Endothelial cell of umbilical vein (primary cell): ENCODE measurements at regions not wholly inside any gene's neighbourhood (a gene's known extent, or its start where the extent isn't known, plus 50 kb on each side); places are given as distances from the start of the nearest gene placed in this dataset.

Experiments used
- BruUV-seq: library from RNA; stranded (reverse); fragments of 400-500 nt; replicated peaks from 2 replicates; lab custom pipeline; 2021; lab: Mats Ljungman, UMichigan
- CTCF ChIA-PET: fragments of 300-600, 350-600 bp; sonication (Branson Sonifier 250); formaldehyde crosslinking; loops from one replicate; lab custom pipeline; 2021; ENCODE audit warnings: antibody characterized with exemption, inconsistent platforms; lab: Charles Lee
- POLR2A ChIA-PET: fragments of 300-600, 350-600 bp; sonication (Branson Sonifier 250); formaldehyde crosslinking; loops from one replicate; lab custom pipeline; 2021; ENCODE audit warnings: antibody characterized with exemption, inconsistent platforms; lab: Charles Lee
- DNase-seq: peaks from one replicate; pipeline ENCODE4 v3.0.0-alpha.2; 2011; ENCODE audit warnings: low read depth, low spot score
- FAIRE-seq: peaks from 2 replicates; lab custom pipeline; 2011; peaks lifted over from hg19 to GRCh38; lab: Jason Lieb, UNC
- H2AFZ ChIP-seq: 2 replicates; pipeline ENCODE4 v1.6.0; 2012; ENCODE audit warnings: low read depth, low read length, control low read depth, inconsistent platforms
- H3K27ac ChIP-seq: 2 replicates; pipeline ENCODE4 v1.5.1; 2011; ENCODE audit warnings: low read depth, mild to moderate bottlenecking, control low read depth, low read length, moderate library complexity; ENCODE audit not compliant: insufficient read depth
- H3K27me3 ChIP-seq, 2 experiments: 2 replicates each; pipeline versions ENCODE4 v1.6.0 to v1.6.1; 2011; ENCODE audit warnings: low read length in 2 of 2, mixed read lengths in 1 of 2; ENCODE audit not compliant: control insufficient read depth in 2 of 2, insufficient read depth in 2 of 2
- H3K36me3 ChIP-seq, 2 experiments: 2 replicates in 1 of 2; 3 replicates in 1 of 2; pipeline ENCODE4 v1.5.1; 2011; ENCODE audit warnings: low read length in 2 of 2, mild to moderate bottlenecking in 1 of 2, moderate library complexity in 1 of 2; ENCODE audit not compliant: control insufficient read depth in 2 of 2, insufficient read depth in 2 of 2; ENCODE audit errors: extremely low read depth in 1 of 2
- H3K4me1 ChIP-seq: 3 replicates; pipeline ENCODE4 v1.5.1; 2011; ENCODE audit warnings: mild to moderate bottlenecking, low read length; ENCODE audit not compliant: control insufficient read depth, insufficient read depth; ENCODE audit errors: extremely low read depth
- H3K4me2 ChIP-seq: 2 replicates; pipeline ENCODE4 v1.6.1; 2011; ENCODE audit warnings: low read length, control low read depth, mixed read lengths; ENCODE audit not compliant: insufficient read depth
- H3K4me3 ChIP-seq, 3 experiments: fragments of 200-600 bp in 1 of 3; sonication (generic), shearing (Covaris generic) in 1 of 3; replicated peaks in 1 of 3; 2 replicates each; pipeline ENCODE4 v1.5.1; 2011 to 2016; ENCODE audit warnings: control low read depth in 3 of 3, low read length in 3 of 3, mild to moderate bottlenecking in 2 of 3, inconsistent platforms in 1 of 3, low read depth in 1 of 3, moderate library complexity in 1 of 3; ENCODE audit not compliant: insufficient read depth in 1 of 3
- H3K79me2 ChIP-seq: 2 replicates; pipeline ENCODE4 v1.6.0; 2012; ENCODE audit warnings: low read length, inconsistent platforms; ENCODE audit not compliant: control insufficient read depth, insufficient read depth
- H3K9ac ChIP-seq: replicated peaks from 2 replicates; pipeline ENCODE3; 2011; ENCODE audit warnings: low read length, control low read depth; ENCODE audit not compliant: insufficient read depth; ENCODE audit errors: extremely low read depth
- H3K9me1 ChIP-seq: replicated peaks from 3 replicates; pipeline ENCODE4 v1.6.0; 2011; ENCODE audit warnings: mild to moderate bottlenecking, low read length; ENCODE audit not compliant: control insufficient read depth, insufficient read depth; ENCODE audit errors: extremely low read depth
- H3K9me3 ChIP-seq: replicated peaks from 2 replicates; pipeline ENCODE4 v1.5.1; 2012; ENCODE audit warnings: low read length, inconsistent platforms; ENCODE audit not compliant: control insufficient read depth, insufficient read depth
- H4K20me1 ChIP-seq: replicated peaks from 2 replicates; pipeline ENCODE3; 2011; ENCODE audit warnings: mild to moderate bottlenecking, low read length; ENCODE audit not compliant: control insufficient read depth, insufficient read depth; ENCODE audit errors: extremely low read depth
- EZH2 ChIP-seq: IDR thresholded peaks from 2 replicates; pipeline ENCODE4 v1.6.1; 2012; ENCODE audit warnings: borderline replicate concordance, low read depth, mild to moderate bottlenecking, moderate library complexity, low read length, inconsistent platforms; ENCODE audit not compliant: severe bottlenecking
- FOS ChIP-seq: IDR thresholded peaks from 2 replicates; pipeline ENCODE4 v1.6.1; 2011; ENCODE audit warnings: mild to moderate bottlenecking, low read length, moderate library complexity, borderline replicate concordance; ENCODE audit not compliant: insufficient read depth
- GATA2 ChIP-seq: IDR thresholded peaks from 2 replicates; pipeline ENCODE4 v1.7.0; 2011; ENCODE audit warnings: low read depth, mild to moderate bottlenecking, moderate library complexity, mixed read lengths, low read length; ENCODE audit not compliant: insufficient read length, insufficient read depth
- JUN ChIP-seq: IDR thresholded peaks from 2 replicates; pipeline ENCODE4 v1.6.1; 2011; ENCODE audit warnings: borderline replicate concordance, low read depth; ENCODE audit not compliant: insufficient read length, insufficient read depth
- MAX ChIP-seq: IDR thresholded peaks from 2 replicates; pipeline ENCODE4 v1.6.1; 2011; ENCODE audit not compliant: insufficient read depth, insufficient read length
- MYC ChIP-seq: IDR thresholded peaks from one replicate; pipeline ENCODE4 v1.6.1; 2011; ENCODE audit warnings: mild to moderate bottlenecking, low read depth, low read length
- POLR2A ChIP-seq: IDR thresholded peaks from 2 replicates; pipeline ENCODE4 v1.6.1; 2012; ENCODE audit warnings: low read depth, mild to moderate bottlenecking, control low read depth, low read length
- POLR2AphosphoS5 ChIP-seq: IDR thresholded peaks from 2 replicates; pipeline ENCODE4 v1.6.1; 2012; ENCODE audit warnings: low read depth, mild to moderate bottlenecking, control low read depth, low read length, moderate library complexity; ENCODE audit not compliant: insufficient read depth
- dilution Hi-C: fragments of 300-500 bp; cut with MboI; formaldehyde crosslinking; loops from one replicate; pipeline ENCODE4 v1.15.0; 2019; ENCODE audit warnings: low sequenced_read_pairs; ENCODE audit not compliant: extremely low pct_ligation_motif_present
- intact Hi-C: fragments of 100-400 bp; cut with micrococcal nuclease; formaldehyde crosslinking; loops from one replicate; pipeline ENCODE4 v1.10.0; 2022
- TF ChIP-seq, protein P1 (sequence below), 2 donors: IDR thresholded peaks; 1 replicate in 1 of 2; 2 replicates in 1 of 2; pipeline ENCODE4 v1.5.1; 2011; ENCODE audit warnings: low read length in 2 of 2, mild to moderate bottlenecking in 2 of 2, moderate library complexity in 2 of 2, control low read depth in 1 of 2, inconsistent platforms in 1 of 2, low read depth in 1 of 2; ENCODE audit not compliant: insufficient read depth in 1 of 2; ENCODE audit errors: extremely low read depth in 1 of 2

- CTCF ChIA-PET, result no interaction called here
Measured at GRCh38 chr17:51352798-51353197, 92.5 kb downstream of the UTP18 start.

More at GRCh38 chr17:51352798-51353197, 92.5 kb downstream of the UTP18 start:
- Histone ChIP-seq H3K9me3 (no peaks in the 10 kb centered on the region), H3K9ac (no peak overlapping the region), H4K20me1 (no peaks in the 10 kb centered on the region), H3K9me1 (no peaks in the 10 kb centered on the region), H3K36me3 (no peaks in the 10 kb centered on the region), H3K27me3 (peaks cover 0 to 6% of the 10 kb centered on the region in 2 experiments), H3K4me3 (no peak overlapping the region), H2AFZ (no peak overlapping the region), H3K4me1 (no peaks in the 10 kb centered on the region), H3K79me2 (no peaks in the 10 kb centered on the region), H3K27ac (no peak overlapping the region), H3K4me2 (no peak overlapping the region)
- POLR2A ChIA-PET, result no interaction called here
- DNase-seq, result no peak
- dilution Hi-C loops, result no loop called here
- TF ChIP-seq MAX (no peak), POLR2A (no peak), GATA2 (no peak), JUN (no peak), EZH2 (no peak), FOS (no peak), MYC (no peak), POLR2AphosphoS5 (no peak)
- TF ChIP-seq, protein P1, sequence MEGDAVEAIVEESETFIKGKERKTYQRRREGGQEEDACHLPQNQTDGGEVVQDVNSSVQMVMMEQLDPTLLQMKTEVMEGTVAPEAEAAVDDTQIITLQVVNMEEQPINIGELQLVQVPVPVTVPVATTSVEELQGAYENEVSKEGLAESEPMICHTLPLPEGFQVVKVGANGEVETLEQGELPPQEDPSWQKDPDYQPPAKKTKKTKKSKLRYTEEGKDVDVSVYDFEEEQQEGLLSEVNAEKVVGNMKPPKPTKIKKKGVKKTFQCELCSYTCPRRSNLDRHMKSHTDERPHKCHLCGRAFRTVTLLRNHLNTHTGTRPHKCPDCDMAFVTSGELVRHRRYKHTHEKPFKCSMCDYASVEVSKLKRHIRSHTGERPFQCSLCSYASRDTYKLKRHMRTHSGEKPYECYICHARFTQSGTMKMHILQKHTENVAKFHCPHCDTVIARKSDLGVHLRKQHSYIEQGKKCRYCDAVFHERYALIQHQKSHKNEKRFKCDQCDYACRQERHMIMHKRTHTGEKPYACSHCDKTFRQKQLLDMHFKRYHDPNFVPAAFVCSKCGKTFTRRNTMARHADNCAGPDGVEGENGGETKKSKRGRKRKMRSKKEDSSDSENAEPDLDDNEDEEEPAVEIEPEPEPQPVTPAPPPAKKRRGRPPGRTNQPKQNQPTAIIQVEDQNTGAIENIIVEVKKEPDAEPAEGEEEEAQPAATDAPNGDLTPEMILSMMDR (IDR thresholded peaks at IDR 0.05; ENCODE audit: extremely low read depth in 1 of 2, insufficient read depth in 1 of 2, low read depth in 1 of 2, low read length in 2 of 2), result no peak
- BruUV-seq, result no TSS peak
- intact Hi-C loops, result no loop called here
- no peak for FAIRE-seq
